ENCODE measurements at regions not wholly inside any gene's neighbourhood (a gene's known extent, or its start where the extent isn't known, plus 50 kb on each side); places are given as distances from the start of the nearest gene placed in this dataset.

DNA sequence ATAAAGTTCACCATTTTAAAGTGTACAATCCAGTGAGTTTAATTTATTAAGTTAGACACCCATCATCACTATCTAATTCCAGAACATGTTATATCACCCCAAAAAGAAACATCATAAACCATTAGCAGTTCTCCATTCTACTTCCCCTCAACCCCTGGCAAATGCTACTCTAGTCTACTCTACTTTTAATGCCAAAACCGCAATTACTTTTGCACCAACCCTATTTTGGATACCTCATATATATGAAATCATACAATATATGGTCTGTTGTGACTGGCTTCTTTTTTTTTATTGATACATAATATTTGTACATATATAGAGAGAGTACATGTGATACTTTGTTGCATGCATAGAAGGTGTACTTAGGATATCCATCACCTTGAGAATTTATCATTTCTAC is 190.5 kb upstream of the RARB start:
- no peak overlapping the region for H3K27ac ChIP-seq (ENCODE audit: low read length)
- TF ChIP-seq EZH2phosphoT487 (IDR thresholded peaks at IDR 0.05; ENCODE audit: low read length) (no peak), EZH2 (optimal IDR thresholded peaks at IDR 0.05; ENCODE audit: low read depth, low read length) (no peak)
- TF ChIP-seq, protein P1, sequence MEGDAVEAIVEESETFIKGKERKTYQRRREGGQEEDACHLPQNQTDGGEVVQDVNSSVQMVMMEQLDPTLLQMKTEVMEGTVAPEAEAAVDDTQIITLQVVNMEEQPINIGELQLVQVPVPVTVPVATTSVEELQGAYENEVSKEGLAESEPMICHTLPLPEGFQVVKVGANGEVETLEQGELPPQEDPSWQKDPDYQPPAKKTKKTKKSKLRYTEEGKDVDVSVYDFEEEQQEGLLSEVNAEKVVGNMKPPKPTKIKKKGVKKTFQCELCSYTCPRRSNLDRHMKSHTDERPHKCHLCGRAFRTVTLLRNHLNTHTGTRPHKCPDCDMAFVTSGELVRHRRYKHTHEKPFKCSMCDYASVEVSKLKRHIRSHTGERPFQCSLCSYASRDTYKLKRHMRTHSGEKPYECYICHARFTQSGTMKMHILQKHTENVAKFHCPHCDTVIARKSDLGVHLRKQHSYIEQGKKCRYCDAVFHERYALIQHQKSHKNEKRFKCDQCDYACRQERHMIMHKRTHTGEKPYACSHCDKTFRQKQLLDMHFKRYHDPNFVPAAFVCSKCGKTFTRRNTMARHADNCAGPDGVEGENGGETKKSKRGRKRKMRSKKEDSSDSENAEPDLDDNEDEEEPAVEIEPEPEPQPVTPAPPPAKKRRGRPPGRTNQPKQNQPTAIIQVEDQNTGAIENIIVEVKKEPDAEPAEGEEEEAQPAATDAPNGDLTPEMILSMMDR (IDR thresholded peaks at IDR 0.05; ENCODE audit: low read length): no peak
- H3K9me3 ChIP-seq (replicated peaks; ENCODE audit: insufficient read depth, low read length): no peaks in the 10 kb centered on the region
- H3K27me3 ChIP-seq (replicated peaks; ENCODE audit: insufficient read depth, low read length): no peaks in the 10 kb centered on the region
- H3K4me2 ChIP-seq (ENCODE audit: low read depth, low read length): no peak overlapping the region
- no peak overlapping the region for H2AFZ ChIP-seq (ENCODE audit: low read length)
- H3K9me2 ChIP-seq (replicated peaks; ENCODE audit: insufficient read depth, low read length): no peaks in the 10 kb centered on the region
- H4K20me1 ChIP-seq (ENCODE audit: insufficient read depth, low read length): no peaks in the 10 kb centered on the region
- no peak overlapping the region for H3K9ac ChIP-seq (ENCODE audit: low read length)
- H3K79me2 ChIP-seq (ENCODE audit: low read length): no peaks in the 10 kb centered on the region
- no peak overlapping the region for H3K4me3 ChIP-seq (ENCODE audit: low read length)
- no peak for DNase-seq
- no peaks in the 10 kb centered on the region for H3K36me3 ChIP-seq (replicated peaks; ENCODE audit: insufficient read depth, low read length)
- H3K4me1 ChIP-seq (ENCODE audit: low read length): no peaks in the 10 kb centered on the region
- H3F3A ChIP-seq (ENCODE audit: insufficient read depth, low read length): no peaks in the 10 kb centered on the region

DNA sequence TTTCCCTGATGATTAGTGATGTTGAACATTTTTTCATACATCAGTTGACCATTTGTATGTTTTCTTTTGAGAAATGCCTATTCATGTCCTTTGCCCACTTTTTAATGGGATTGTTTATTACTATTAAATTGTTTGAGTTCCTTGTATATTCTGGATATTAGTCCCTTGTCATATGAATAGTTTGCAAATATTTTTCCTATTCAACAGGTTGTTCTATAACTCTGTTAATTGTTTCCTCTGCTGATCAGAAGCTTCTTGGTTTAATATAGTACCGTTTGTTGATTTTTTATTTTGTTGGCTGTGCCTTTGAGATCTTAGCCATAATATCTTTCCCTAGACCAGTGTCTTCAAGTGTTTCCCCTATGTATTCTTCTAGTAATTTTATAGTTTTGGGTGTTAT is 189.0 kb upstream of the RARB start:
- no peak overlapping the region for H3K27ac ChIP-seq (ENCODE audit: low read length)

GRCh38 chr3:25246913-25247312 is 181.2 kb upstream of the RARB start:
- Histone ChIP-seq H3K9ac (ENCODE audit: low read length) (no peak overlapping the region), H4K20me1 (ENCODE audit: insufficient read depth, low read length) (no peaks in the 10 kb centered on the region), H3K79me2 (ENCODE audit: low read length) (no peaks in the 10 kb centered on the region), H3K36me3 (replicated peaks; ENCODE audit: insufficient read depth, low read length) (no peaks in the 10 kb centered on the region), H3K4me1 (ENCODE audit: low read length) (no peaks in the 10 kb centered on the region), H3K27ac (ENCODE audit: low read length) (no peak overlapping the region), H3K9me2 (replicated peaks; ENCODE audit: insufficient read depth, low read length) (no peaks in the 10 kb centered on the region), H3K4me2 (ENCODE audit: low read depth, low read length) (no peak overlapping the region), H2AFZ (ENCODE audit: low read length) (no peak overlapping the region), H3K27me3 (replicated peaks; ENCODE audit: insufficient read depth, low read length) (no peaks in the 10 kb centered on the region), H3K4me3 (ENCODE audit: low read length) (no peak overlapping the region), H3F3A (ENCODE audit: insufficient read depth, low read length) (no peaks in the 10 kb centered on the region), H3K9me3 (replicated peaks; ENCODE audit: insufficient read depth, low read length) (no peaks in the 10 kb centered on the region)
- TF ChIP-seq EZH2 (optimal IDR thresholded peaks at IDR 0.05; ENCODE audit: low read depth, low read length): no peak
- TF ChIP-seq EZH2phosphoT487 (IDR thresholded peaks at IDR 0.05; ENCODE audit: low read length): no peak
- TF ChIP-seq, protein P1 (IDR thresholded peaks at IDR 0.05; ENCODE audit: low read length): no peak
- no peak for DNase-seq

More for the DNA sequence above, 189.0 kb upstream of the RARB start:
- Histone ChIP-seq H4K20me1 (ENCODE audit: insufficient read depth, low read length) (no peaks in the 10 kb centered on the region), H3K9me3 (replicated peaks; ENCODE audit: insufficient read depth, low read length) (no peaks in the 10 kb centered on the region), H3K4me3 (ENCODE audit: low read length) (no peak overlapping the region), H3K36me3 (replicated peaks; ENCODE audit: insufficient read depth, low read length) (no peaks in the 10 kb centered on the region), H3K9me2 (replicated peaks; ENCODE audit: insufficient read depth, low read length) (no peaks in the 10 kb centered on the region), H3K27me3 (replicated peaks; ENCODE audit: insufficient read depth, low read length) (no peaks in the 10 kb centered on the region), H3K9ac (ENCODE audit: low read length) (no peak overlapping the region), H3F3A (ENCODE audit: insufficient read depth, low read length) (no peaks in the 10 kb centered on the region), H2AFZ (ENCODE audit: low read length) (no peak overlapping the region), H3K79me2 (ENCODE audit: low read length) (no peaks in the 10 kb centered on the region), H3K4me1 (ENCODE audit: low read length) (no peaks in the 10 kb centered on the region), H3K4me2 (ENCODE audit: low read depth, low read length) (no peak overlapping the region)
- DNase-seq: no peak
- TF ChIP-seq EZH2phosphoT487 (IDR thresholded peaks at IDR 0.05; ENCODE audit: low read length) (no peak), EZH2 (optimal IDR thresholded peaks at IDR 0.05; ENCODE audit: low read depth, low read length) (no peak)
- TF ChIP-seq, protein P1 (IDR thresholded peaks at IDR 0.05; ENCODE audit: low read length): no peak
